ENCODE measurements at regions not wholly inside any gene's neighbourhood (a gene's known extent, or its start where the extent isn't known, plus 50 kb on each side); places are given as distances from the start of the nearest gene placed in this dataset.

DNA sequence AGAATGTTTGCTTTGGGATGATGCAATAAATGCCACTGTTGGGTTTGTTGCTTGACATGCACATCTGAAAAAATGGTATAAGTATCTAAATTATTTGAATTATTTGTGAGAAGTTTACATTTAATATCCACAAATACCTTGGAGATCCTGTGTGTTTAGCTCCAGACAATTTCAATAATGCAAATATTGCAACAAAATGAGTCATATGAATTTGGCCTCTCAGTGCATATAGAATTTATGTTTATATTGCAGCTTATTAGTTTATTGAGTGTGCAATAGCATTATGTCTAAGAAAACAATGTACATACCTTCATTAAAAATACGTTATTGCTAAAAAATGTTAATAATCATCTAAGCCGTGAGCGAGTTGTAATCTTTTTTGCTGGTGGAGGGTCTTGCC lies 153.3 kb downstream of the FSCB start:
- no peaks in the 10 kb centered on the region for H4K20me1 ChIP-seq (ENCODE audit: insufficient read depth)
- H2AFZ ChIP-seq (ENCODE audit: low read depth): no peak overlapping the region
- H3K4me3 ChIP-seq (ENCODE audit: low read depth in 2 of 2, low read length in 1 of 2): no peak overlapping the region
- no peak for DNase-seq
- ChIA-PET CTCF (no interaction called here), POLR2A (no interaction called here)
- H3K4me2 ChIP-seq: no peak overlapping the region
- no peak overlapping the region for H3K9ac ChIP-seq
- TF ChIP-seq YY1 (IDR thresholded peaks at IDR 0.05; ENCODE audit: low read depth) (no peak), MEF2A (IDR thresholded peaks at IDR 0.05; ENCODE audit: borderline replicate concordance, low read depth) (no peak), SIN3A (IDR thresholded peaks at IDR 0.05; ENCODE audit: borderline replicate concordance, low read depth, low read length) (no peak), RCOR1 (IDR thresholded peaks at IDR 0.05; ENCODE audit: low read length) (no peak), RXRA (IDR thresholded peaks at IDR 0.05; ENCODE audit: borderline replicate concordance, low read depth) (no peak), TEAD4 (IDR thresholded peaks at IDR 0.05; ENCODE audit: borderline replicate concordance, insufficient read depth) (no peak), FOXM1 (IDR thresholded peaks at IDR 0.05; ENCODE audit: low read depth) (no peak), NRF1 (IDR thresholded peaks at IDR 0.05; ENCODE audit: low read depth, low read length) (no peak), EZH2phosphoT487 (IDR thresholded peaks at IDR 0.05; ENCODE audit: borderline replicate concordance, low read depth) (no peak), CHD2 (IDR thresholded peaks at IDR 0.05; ENCODE audit: low read length, partially characterized antibody) (no peak), ELF1 (IDR thresholded peaks at IDR 0.05) (no peak)
- TF ChIP-seq, protein P1, sequence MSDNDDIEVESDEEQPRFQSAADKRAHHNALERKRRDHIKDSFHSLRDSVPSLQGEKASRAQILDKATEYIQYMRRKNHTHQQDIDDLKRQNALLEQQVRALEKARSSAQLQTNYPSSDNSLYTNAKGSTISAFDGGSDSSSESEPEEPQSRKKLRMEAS (IDR thresholded peaks at IDR 0.05; ENCODE audit: low read depth): no peak
- TF ChIP-seq, protein P2, sequence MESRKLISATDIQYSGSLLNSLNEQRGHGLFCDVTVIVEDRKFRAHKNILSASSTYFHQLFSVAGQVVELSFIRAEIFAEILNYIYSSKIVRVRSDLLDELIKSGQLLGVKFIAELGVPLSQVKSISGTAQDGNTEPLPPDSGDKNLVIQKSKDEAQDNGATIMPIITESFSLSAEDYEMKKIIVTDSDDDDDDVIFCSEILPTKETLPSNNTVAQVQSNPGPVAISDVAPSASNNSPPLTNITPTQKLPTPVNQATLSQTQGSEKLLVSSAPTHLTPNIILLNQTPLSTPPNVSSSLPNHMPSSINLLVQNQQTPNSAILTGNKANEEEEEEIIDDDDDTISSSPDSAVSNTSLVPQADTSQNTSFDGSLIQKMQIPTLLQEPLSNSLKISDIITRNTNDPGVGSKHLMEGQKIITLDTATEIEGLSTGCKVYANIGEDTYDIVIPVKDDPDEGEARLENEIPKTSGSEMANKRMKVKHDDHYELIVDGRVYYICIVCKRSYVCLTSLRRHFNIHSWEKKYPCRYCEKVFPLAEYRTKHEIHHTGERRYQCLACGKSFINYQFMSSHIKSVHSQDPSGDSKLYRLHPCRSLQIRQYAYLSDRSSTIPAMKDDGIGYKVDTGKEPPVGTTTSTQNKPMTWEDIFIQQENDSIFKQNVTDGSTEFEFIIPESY (IDR thresholded peaks at IDR 0.05; ENCODE audit: borderline replicate concordance, low read depth): no peak
- TF ChIP-seq, protein P3, sequence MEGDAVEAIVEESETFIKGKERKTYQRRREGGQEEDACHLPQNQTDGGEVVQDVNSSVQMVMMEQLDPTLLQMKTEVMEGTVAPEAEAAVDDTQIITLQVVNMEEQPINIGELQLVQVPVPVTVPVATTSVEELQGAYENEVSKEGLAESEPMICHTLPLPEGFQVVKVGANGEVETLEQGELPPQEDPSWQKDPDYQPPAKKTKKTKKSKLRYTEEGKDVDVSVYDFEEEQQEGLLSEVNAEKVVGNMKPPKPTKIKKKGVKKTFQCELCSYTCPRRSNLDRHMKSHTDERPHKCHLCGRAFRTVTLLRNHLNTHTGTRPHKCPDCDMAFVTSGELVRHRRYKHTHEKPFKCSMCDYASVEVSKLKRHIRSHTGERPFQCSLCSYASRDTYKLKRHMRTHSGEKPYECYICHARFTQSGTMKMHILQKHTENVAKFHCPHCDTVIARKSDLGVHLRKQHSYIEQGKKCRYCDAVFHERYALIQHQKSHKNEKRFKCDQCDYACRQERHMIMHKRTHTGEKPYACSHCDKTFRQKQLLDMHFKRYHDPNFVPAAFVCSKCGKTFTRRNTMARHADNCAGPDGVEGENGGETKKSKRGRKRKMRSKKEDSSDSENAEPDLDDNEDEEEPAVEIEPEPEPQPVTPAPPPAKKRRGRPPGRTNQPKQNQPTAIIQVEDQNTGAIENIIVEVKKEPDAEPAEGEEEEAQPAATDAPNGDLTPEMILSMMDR (IDR thresholded peaks at IDR 0.05): no peak
- TF ChIP-seq, protein P4, sequence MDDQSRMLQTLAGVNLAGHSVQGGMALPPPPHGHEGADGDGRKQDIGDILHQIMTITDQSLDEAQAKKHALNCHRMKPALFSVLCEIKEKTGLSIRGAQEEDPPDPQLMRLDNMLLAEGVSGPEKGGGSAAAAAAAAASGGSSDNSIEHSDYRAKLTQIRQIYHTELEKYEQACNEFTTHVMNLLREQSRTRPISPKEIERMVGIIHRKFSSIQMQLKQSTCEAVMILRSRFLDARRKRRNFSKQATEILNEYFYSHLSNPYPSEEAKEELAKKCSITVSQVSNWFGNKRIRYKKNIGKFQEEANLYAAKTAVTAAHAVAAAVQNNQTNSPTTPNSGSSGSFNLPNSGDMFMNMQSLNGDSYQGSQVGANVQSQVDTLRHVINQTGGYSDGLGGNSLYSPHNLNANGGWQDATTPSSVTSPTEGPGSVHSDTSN (IDR thresholded peaks at IDR 0.05): no peak
- TF ChIP-seq, protein P5, sequence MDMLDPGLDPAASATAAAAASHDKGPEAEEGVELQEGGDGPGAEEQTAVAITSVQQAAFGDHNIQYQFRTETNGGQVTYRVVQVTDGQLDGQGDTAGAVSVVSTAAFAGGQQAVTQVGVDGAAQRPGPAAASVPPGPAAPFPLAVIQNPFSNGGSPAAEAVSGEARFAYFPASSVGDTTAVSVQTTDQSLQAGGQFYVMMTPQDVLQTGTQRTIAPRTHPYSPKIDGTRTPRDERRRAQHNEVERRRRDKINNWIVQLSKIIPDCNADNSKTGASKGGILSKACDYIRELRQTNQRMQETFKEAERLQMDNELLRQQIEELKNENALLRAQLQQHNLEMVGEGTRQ (IDR thresholded peaks at IDR 0.05; ENCODE audit: borderline replicate concordance, low read depth, low read length): no peak
- TF ChIP-seq, protein P6, sequence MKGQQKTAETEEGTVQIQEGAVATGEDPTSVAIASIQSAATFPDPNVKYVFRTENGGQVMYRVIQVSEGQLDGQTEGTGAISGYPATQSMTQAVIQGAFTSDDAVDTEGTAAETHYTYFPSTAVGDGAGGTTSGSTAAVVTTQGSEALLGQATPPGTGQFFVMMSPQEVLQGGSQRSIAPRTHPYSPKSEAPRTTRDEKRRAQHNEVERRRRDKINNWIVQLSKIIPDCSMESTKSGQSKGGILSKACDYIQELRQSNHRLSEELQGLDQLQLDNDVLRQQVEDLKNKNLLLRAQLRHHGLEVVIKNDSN (IDR thresholded peaks at IDR 0.05; ENCODE audit: borderline replicate concordance, low read depth): no peak
- TF ChIP-seq, protein P7, sequence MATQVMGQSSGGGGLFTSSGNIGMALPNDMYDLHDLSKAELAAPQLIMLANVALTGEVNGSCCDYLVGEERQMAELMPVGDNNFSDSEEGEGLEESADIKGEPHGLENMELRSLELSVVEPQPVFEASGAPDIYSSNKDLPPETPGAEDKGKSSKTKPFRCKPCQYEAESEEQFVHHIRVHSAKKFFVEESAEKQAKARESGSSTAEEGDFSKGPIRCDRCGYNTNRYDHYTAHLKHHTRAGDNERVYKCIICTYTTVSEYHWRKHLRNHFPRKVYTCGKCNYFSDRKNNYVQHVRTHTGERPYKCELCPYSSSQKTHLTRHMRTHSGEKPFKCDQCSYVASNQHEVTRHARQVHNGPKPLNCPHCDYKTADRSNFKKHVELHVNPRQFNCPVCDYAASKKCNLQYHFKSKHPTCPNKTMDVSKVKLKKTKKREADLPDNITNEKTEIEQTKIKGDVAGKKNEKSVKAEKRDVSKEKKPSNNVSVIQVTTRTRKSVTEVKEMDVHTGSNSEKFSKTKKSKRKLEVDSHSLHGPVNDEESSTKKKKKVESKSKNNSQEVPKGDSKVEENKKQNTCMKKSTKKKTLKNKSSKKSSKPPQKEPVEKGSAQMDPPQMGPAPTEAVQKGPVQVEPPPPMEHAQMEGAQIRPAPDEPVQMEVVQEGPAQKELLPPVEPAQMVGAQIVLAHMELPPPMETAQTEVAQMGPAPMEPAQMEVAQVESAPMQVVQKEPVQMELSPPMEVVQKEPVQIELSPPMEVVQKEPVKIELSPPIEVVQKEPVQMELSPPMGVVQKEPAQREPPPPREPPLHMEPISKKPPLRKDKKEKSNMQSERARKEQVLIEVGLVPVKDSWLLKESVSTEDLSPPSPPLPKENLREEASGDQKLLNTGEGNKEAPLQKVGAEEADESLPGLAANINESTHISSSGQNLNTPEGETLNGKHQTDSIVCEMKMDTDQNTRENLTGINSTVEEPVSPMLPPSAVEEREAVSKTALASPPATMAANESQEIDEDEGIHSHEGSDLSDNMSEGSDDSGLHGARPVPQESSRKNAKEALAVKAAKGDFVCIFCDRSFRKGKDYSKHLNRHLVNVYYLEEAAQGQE (IDR thresholded peaks at IDR 0.05; ENCODE audit: low read depth, low read length): no peak
- H3K9me3 ChIP-seq: no peaks in the 10 kb centered on the region
- no peaks in the 10 kb centered on the region for H3K4me1 ChIP-seq (ENCODE audit: control insufficient read depth in 1 of 2, insufficient read depth in 2 of 2, low read depth in 1 of 2, low read length in 1 of 2)
- H3K9me2 ChIP-seq: no peaks in the 10 kb centered on the region
- H3F3A ChIP-seq (replicated peaks; ENCODE audit: insufficient read depth): no peaks in the 10 kb centered on the region
- no peak overlapping the region for H3K27ac ChIP-seq (ENCODE audit: low read depth in 2 of 2, low read length in 1 of 2)
- H3K36me3 ChIP-seq (replicated peaks in 1 of 2; ENCODE audit: control insufficient read depth in 1 of 2, insufficient read depth in 2 of 2, low read length in 1 of 2): no peaks in the 10 kb centered on the region
- WGBS (ENCODE audit: low lambda C conversion rate): 8% methylated on average over 3 of the region's 3 CpGs
- H3K79me2 ChIP-seq (ENCODE audit: insufficient read depth): no peaks in the 10 kb centered on the region
- H3K27me3 ChIP-seq (ENCODE audit: insufficient read depth): no peaks in the 10 kb centered on the region

Measured in SK-N-SH (cell line).